Gastroesophageal sphincter (tissue), 4 donors: ENCODE measurements at regions not wholly inside any gene's neighbourhood (a gene's known extent, or its start where the extent isn't known, plus 50 kb on each side); places are given as distances from the start of the nearest gene placed in this dataset.

ENCODE experiments used
- ATAC-seq: fragments of 150-250 bp; one replicate; pipeline ENCODE4 v1.9.1; 2016; ENCODE audit warnings: mild to moderate bottlenecking, moderate library complexity
- H3K27ac ChIP-seq, 4 donors: fragments of 200-600 bp; sonication (generic) in 3 of 4; 1 replicate in 3 of 4; 2 replicates in 1 of 4; pipeline ENCODE4 v1.5.1; 2016 to 2019
- H3K27me3 ChIP-seq: fragments of 200-600 bp; sonication (generic); one replicate; pipeline ENCODE4 v1.5.1; 2019
- H3K36me3 ChIP-seq, 2 donors: fragments of 200-600 bp; sonication (generic); one replicate each; pipeline ENCODE4 v1.5.1; 2019; ENCODE audit warnings: control low read depth in 1 of 2
- H3K4me1 ChIP-seq, 3 donors: fragments of 200-600 bp; sonication (generic); 1 replicate in 2 of 3; 2 replicates in 1 of 3; pipeline ENCODE4 v1.5.1; 2016 to 2019; ENCODE audit warnings: control low read depth in 2 of 3
- H3K4me3 ChIP-seq, 2 donors: fragments of 200-600 bp; sonication (generic); one replicate each; pipeline ENCODE4 v1.5.1; 2019; ENCODE audit warnings: mild to moderate bottlenecking in 1 of 2, moderate library complexity in 1 of 2
- H3K9me3 ChIP-seq, 3 donors: fragments of 200-600 bp; sonication (generic); one replicate each; pipeline ENCODE4 v1.5.1; 2017 to 2019; ENCODE audit warnings: control low read depth in 2 of 3
- CTCF ChIP-seq, 4 experiments: fragments of 200-600 bp in 2 of 4; fragments of 450-650 bp in 2 of 4; sonication (generic) in 1 of 4; IDR thresholded peaks; one replicate each; pipeline ENCODE4 v1.5.1; 2017 to 2019; ENCODE audit warnings: antibody characterized with exemption in 4 of 4, mild to moderate bottlenecking in 2 of 4, moderate library complexity in 2 of 4
- EP300 ChIP-seq: sonication (generic); formaldehyde crosslinking; IDR thresholded peaks from one replicate; pipeline ENCODE4 v1.6.1; 2017; ENCODE audit warnings: antibody characterized with exemption, mild to moderate bottlenecking
- POLR2A ChIP-seq, 2 donors: fragments of 450-650 bp; IDR thresholded peaks; one replicate each; pipeline ENCODE4 v1.6.1; 2017; ENCODE audit warnings: antibody characterized with exemption in 2 of 2, mild to moderate bottlenecking in 2 of 2, moderate library complexity in 1 of 2
- POLR2AphosphoS5 ChIP-seq: sonication (generic); formaldehyde crosslinking; IDR thresholded peaks from one replicate; pipeline ENCODE4 v1.6.1; 2017; ENCODE audit warnings: antibody characterized with exemption
- WGBS, 2 donors: methylation state at CpG; one replicate each; pipeline ENCODE4 v1.1.5; 2018; ENCODE audit warnings: low coverage in 1 of 2; 5-methylcytosine and 5-hydroxymethylcytosine counted together

- Histone ChIP-seq H3K4me1 (no peaks in the 10 kb centered on the region), H3K27me3 (peaks cover 9% of the 10 kb centered on the region), H3K4me3 (no peak overlapping the region), H3K27ac (no peak overlapping the region), H3K9me3 (no peaks in the 10 kb centered on the region), H3K36me3 (no peaks in the 10 kb centered on the region)
- no peak for ATAC-seq
- 71 to 100% methylated on average over 1 of the region's 1 CpG for WGBS, 2 donors
- TF ChIP-seq CTCF (IDR thresholded peaks at IDR 0.05) = no peak
- no peak for TF ChIP-seq EP300
- no peak for TF ChIP-seq POLR2A (IDR thresholded peaks at IDR 0.05)
- TF ChIP-seq POLR2AphosphoS5 = no peak
Observed at GRCh38 chr22:34122042-34122441, 201.8 kb upstream of the LARGE1 start.

- no peak for ATAC-seq
- WGBS, 2 donors = 63 to 86% methylated on average over 2 to 3 of the region's 4 CpGs
- H3K36me3 ChIP-seq = no peaks in the 10 kb centered on the region
- H3K27ac ChIP-seq = no peak overlapping the region
- H3K27me3 ChIP-seq = peaks cover 20% of the 10 kb centered on the region
- no peaks in the 10 kb centered on the region for H3K4me1 ChIP-seq
- no peak overlapping the region for H3K4me3 ChIP-seq
- no peaks in the 10 kb centered on the region for H3K9me3 ChIP-seq
- TF ChIP-seq CTCF (IDR thresholded peaks at IDR 0.05) = no peak
- TF ChIP-seq EP300 = no peak
Observed at GRCh38 chr22:34129691-34130486, 209.6 kb upstream of the LARGE1 start.

DNA sequence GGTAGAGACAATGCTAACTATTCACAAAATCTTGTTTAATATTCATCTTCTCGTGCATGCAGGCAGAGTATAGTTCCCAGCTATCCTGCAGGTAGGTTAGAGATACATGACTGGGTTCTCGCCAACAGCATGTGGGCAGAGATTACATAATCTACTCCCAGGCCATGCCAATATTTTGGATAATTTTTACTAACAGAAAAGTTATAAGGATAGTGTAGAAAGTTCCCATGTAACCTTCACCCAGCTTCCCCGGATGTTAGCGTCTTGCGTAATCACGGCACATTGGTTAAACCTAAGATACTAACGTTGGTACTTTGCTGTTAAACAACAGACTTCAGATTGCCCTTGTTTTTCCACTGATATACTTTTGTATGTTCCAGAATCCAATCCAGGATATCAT is 215.5 kb upstream of the LARGE1 start:
- Histone ChIP-seq H3K4me3 (no peak overlapping the region), H3K9me3 (no peaks in the 10 kb centered on the region), H3K4me1 (no peaks in the 10 kb centered on the region), H3K27ac (no peak overlapping the region), H3K27me3 (no peaks in the 10 kb centered on the region), H3K36me3 (no peaks in the 10 kb centered on the region)
- ATAC-seq = no peak
- 82 to 88% methylated on average over 6 to 7 of the region's 7 CpGs for WGBS, 2 donors
- no peak for TF ChIP-seq EP300

- no peak for TF ChIP-seq EP300
- TF ChIP-seq POLR2AphosphoS5 = no peak
- TF ChIP-seq POLR2A (IDR thresholded peaks at IDR 0.05) = no peak
- no peak for TF ChIP-seq CTCF (IDR thresholded peaks at IDR 0.05)
- Histone ChIP-seq H3K9me3 (peaks cover 0 to 15% (median 0%) of the 10 kb centered on the region in 3 donors), H3K27me3 (peaks cover 9% of the 10 kb centered on the region), H3K4me1 (no peaks in the 10 kb centered on the region), H3K4me3 (no peak overlapping the region), H3K36me3 (no peaks in the 10 kb centered on the region), H3K27ac (no peak overlapping the region)
- no peak for ATAC-seq
Observed at GRCh38 chr22:34150023-34150422, 229.7 kb upstream of the LARGE1 start.

- peaks cover 8% of the 10 kb centered on the region for H3K27me3 ChIP-seq
- no peaks in the 10 kb centered on the region for H3K9me3 ChIP-seq
- no peak for ATAC-seq
- 78 to 84% methylated on average over 3 to 4 of the region's 8 CpGs for WGBS, 2 donors
- H3K36me3 ChIP-seq = no peaks in the 10 kb centered on the region
- no peak overlapping the region for H3K27ac ChIP-seq
- H3K4me1 ChIP-seq = no peaks in the 10 kb centered on the region
- TF ChIP-seq CTCF (IDR thresholded peaks at IDR 0.05) = no peak
- no peak for TF ChIP-seq POLR2A (IDR thresholded peaks at IDR 0.05)
- H3K4me3 ChIP-seq = no peak overlapping the region
Observed at GRCh38 chr22:34159491-34159890, 239.2 kb upstream of the LARGE1 start.
